Right hindlimb (tissue), 1 donor: ENCODE measurements at regions not wholly inside any gene's neighbourhood (a gene's known extent, or its start where the extent isn't known, plus 50 kb on each side); places are given as distances from the start of the nearest gene placed in this dataset.
"Not testable (repeated sequence)": the region's sequence is repeated elsewhere in the genome, so short reads cannot be mapped to it uniquely, and the experiment has no call there.

Source experiments
- DNase-seq: peaks from one replicate; pipeline ENCODE4 v3.0.0-alpha.2; 2018

DNA sequence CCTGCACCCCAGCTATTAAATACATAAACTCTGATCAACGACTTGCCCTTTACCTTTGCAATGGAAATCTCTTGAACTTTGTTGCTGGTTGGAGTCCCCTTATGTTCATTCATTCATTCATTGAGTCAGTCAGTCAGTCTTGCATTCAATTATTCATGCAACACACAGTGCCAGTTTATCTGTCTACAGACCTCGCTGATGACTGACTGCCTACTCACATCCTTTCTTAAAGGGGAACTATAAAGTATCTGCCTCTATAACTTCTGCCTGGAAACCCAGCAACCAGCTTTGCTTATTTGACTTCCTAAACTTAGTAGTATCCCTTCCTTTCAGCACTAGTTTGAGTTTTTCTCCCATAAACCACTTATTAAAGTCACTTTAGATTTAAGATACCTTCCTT is 620.8 kb upstream of the ADGRL3 start:
- DNase-seq = no peak

DNA sequence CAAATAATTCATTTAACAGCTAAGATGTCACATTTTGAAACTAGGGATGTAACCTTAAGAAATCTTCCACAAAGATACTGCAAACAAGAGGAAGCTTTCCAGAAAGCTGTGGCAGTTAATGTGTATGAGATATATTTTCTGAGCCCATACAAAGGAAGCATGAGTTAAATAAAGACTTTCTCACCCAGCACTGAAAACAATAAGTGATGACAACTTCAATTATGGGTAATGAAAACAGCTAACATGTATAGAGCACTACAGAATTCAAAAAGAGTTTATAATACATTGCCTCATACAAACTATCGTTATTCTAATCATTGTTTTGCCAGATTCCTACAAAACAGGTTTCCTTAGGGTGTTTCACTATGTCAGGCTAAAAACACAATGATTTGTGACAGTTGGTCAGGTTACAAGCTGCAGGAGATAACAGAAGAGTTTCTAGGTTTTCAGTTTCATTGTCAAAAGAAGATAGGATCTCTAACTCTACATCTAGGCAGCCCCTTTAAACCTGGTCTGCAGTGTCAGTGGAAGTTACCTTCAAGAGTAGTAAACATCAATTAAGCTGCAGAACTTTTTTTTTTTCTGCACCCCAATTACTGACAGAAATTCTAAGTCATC is 618.1 kb upstream of the ADGRL3 start:
- no peak for DNase-seq

- no peak for DNase-seq
Measured at GRCh38 chr4:60588556-60588955, 611.6 kb upstream of the ADGRL3 start.

DNA sequence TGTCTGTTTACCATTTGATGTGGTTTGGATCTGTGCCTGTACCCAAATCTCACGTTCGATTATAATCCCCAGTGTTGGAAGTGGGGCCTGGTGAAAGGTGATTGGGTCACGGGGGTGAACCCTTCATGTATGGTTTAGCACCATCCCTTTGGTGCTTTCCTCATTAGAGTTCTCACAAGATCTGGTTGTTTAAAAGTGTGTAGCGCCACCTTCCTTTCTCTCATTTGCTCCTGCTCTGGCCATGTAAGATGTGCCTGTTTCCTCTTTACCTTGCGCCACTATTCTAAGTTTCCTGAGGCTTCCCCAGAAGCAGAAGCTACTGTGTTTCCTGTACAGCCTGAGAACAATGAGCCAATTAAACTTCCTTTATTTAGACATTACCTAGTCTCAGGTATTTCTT is 610.7 kb upstream of the ADGRL3 start:
- DNase-seq = no peak

GRCh38 chr4:60590116-60590515 is 610.0 kb upstream of the ADGRL3 start:
- no peak for DNase-seq

GRCh38 chr4:60605646-60606354 is 594.3 kb upstream of the ADGRL3 start:
- no peak for DNase-seq

- no peak for DNase-seq
Measured at GRCh38 chr4:60611762-60612496, 588.2 kb upstream of the ADGRL3 start.

DNA sequence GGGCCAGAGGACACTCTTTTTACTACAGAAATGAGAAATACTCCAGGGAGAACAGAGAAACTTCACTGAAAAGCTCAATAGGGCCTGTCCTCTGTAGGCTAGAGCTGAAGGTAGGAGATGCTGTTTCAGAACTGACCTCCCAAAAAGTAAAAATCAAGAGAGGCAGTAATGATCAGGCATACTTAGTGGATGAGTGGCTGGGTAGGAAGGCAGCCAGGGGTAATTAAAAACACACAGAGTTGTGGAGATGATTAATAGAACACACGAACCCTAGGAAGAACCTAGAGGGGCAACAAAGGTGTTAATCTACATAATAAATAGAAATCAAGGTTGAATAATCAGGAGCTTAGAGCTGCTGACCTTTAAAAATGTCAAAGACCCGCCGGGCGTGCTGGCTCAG is 582.4 kb upstream of the ADGRL3 start:
- no peak for DNase-seq

DNA sequence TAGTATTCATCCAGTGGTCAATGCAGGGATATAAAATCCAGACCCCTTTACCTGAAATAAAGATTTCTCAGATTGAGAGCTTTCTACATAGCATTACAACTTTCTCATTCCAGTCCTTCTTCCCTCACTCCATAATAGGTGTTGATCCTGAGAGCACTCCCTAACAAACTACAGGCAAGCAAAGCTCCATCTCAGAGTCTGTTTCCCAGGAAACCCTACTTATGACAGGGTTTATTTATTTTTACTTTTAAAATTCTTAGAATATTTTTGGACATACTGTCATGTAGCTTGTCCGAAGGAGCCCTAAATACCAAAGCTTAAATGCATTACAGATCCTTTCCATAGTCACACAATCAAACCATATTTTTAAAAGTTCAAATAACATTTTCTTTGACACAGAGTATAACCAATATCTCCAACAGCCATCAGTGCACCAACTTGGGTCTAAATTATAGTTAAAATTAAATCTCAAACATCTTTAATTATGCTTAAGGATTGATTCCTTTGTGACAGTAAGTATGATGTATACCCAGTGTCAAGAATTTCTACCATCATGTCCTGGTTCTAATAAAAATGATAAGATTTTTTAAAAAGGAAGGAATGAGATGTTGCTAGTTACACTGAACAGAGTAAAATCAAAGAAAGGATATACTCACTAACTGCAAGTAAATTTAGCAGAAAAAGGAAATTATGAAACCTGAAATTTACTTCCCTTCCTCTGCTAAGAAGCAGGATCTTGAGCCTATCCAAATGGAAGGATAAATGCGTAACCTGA is 580.4 kb upstream of the ADGRL3 start:
- DNase-seq = no peak

DNA sequence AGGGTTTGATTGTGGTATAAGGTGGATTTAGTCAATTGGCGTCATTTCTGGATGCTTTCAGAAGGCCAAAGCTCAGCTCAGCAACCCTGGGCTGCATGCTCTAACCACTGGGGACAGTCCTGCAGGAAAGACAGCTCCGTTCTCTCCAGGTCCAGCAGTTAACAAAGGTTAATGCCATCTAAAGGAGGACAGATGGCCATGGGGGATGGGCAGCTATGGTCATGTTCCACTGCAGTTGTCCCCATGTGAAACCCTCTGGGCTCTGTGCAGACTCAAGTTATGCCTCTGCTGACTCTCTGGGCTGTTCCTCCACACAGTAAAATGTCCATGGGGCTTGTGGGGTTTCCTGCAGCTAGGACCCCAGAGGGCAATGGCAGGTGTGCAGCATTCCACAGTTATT is 562.1 kb upstream of the ADGRL3 start:
- DNase-seq = no peak

DNA sequence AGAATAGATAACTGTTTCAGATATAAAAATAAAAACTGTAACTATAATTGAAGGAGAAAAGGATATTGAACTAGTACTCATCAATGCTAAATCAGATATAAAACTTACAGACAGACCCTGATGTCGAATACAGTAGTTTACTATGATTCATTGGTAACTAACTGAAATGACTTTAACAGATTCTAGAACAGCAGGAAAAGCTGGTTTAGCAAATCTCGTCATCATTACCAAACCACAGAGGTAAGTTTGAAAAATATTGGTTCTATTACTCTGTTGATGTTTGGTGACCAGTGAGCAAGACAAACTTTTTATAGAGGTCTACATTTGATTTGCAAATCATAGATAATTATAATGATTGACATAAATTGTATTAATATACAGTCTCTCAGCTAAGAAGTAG is 551.4 kb upstream of the ADGRL3 start:
- DNase-seq = no peak

DNA sequence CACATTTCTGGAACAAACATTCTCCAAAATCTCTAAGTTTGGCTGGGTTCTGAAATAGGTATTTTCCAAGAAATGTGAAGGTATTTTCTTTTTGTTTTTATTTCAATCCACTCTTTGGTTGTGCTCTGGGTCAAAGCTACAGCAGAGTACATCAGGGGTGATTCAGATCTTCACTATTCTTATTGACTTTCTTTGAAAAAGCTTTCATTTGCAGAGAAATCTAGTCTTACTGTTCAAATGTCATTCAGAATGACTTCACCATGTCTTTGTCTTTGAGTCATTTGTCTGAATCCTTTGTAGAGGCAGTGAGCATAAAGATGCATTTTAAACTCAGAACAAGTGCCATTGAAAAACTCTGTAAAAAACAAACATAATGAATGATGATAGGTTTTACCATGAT is 547.2 kb upstream of the ADGRL3 start:
- DNase-seq = no peak

GRCh38 chr4:60655356-60655755 is 544.8 kb upstream of the ADGRL3 start:
- no peak for DNase-seq

- no peak for DNase-seq
Measured at GRCh38 chr4:60656171-60656570, 544.0 kb upstream of the ADGRL3 start.

GRCh38 chr4:60657041-60657440 is 543.1 kb upstream of the ADGRL3 start:
- DNase-seq = no peak

DNA sequence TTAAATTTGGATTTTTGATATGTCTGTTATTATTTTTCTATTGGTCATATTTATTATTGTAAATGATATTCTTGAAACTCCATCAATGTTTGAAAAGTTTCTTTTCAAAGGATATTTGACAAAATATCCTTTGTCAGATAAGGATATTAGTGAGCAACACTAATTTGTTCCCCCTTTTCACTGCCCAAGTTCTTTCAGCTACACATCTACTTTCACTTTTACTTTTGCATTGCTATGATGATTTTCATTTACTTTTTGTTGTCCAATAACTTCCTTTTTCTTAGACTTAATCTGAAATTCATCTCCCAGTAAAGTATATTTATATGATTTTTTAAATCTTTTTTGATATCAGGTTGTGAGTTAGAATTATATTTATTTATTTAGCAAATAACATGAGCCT is 542.3 kb upstream of the ADGRL3 start:
- DNase-seq = no peak

GRCh38 chr4:60663769-60664168 is 536.4 kb upstream of the ADGRL3 start:
- DNase-seq = no peak

- no peak for DNase-seq
Measured at GRCh38 chr4:60682901-60683300, 517.2 kb upstream of the ADGRL3 start.

DNA sequence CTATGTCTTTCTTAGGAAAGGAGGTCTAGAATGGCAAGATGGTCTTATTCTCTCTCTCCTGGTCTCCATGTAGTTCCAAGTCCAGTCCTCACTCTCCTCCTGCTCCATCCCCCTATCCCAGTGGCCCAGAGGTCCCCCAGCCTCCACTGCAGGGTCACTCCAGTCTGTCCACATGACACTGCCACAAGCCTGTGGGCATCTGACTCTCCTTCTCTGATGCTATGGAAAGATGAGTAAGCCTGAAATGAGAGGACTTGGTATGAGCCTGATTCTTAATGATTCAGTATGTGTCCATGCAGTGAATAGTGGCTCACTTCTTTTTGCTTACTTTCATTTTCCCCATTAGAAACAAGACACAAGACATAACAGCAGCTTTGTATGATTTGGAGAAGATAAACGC is 516.8 kb upstream of the ADGRL3 start:
- DNase-seq = no peak

- no peak for DNase-seq
Measured at GRCh38 chr4:60683973-60684372, 516.2 kb upstream of the ADGRL3 start.

- DNase-seq = not testable (repeated sequence)
Measured at GRCh38 chr4:60696062-60696461, 504.1 kb upstream of the ADGRL3 start.

GRCh38 chr4:60709061-60709460 is 491.1 kb upstream of the ADGRL3 start:
- no peak for DNase-seq

DNA sequence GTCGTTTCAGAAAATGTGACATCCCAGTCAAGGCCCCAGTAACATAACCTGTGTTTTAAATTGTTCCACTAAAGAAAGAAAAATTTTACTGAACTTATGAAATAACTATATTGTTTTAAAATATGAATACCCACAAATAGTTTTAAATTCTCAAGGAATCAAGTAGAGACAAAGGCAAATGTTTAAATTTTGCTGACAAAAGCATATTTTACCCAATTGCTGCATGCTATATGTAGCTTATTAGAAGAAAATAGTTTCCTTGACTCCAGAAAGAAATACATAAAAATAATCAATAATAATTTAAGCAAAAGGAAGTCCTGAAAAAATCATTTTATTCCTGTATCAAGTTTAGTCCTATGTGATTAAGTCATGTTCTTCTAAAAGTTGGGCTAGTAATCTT is 481.3 kb upstream of the ADGRL3 start:
- no peak for DNase-seq

DNA sequence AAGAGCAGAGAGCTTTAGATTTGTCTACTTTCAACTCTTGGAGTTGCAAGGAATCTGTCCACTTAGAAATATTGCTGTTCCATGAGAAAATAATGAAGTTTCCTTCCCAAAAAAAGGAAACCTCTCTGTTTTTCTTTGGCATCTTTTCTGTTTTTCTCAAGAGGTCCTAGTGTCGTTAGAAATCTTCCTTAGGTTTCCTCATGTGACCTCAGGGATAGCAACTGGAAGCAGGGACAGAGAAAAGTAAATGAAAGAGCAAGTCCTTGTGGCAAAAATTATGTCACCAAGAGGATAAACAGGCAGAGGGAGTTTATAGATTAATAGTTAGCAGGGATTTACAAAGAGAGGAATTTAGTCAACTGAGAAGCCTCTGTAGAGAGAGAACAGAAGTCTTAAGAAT is 478.4 kb upstream of the ADGRL3 start:
- no peak for DNase-seq
